HG02571 (cell line): ENCODE measurements at regions not wholly inside any gene's neighbourhood (a gene's known extent, or its start where the extent isn't known, plus 50 kb on each side); places are given as distances from the start of the nearest gene placed in this dataset.

Experiments used
- ATAC-seq: cut with Tn5 transposase; IDR thresholded peaks from one replicate; pipeline ENCODE4 v1.9.1; 2021; ENCODE audit warnings: mild to moderate bottlenecking, moderate library complexity; ENCODE audit not compliant: unreplicated experiment

DNA sequence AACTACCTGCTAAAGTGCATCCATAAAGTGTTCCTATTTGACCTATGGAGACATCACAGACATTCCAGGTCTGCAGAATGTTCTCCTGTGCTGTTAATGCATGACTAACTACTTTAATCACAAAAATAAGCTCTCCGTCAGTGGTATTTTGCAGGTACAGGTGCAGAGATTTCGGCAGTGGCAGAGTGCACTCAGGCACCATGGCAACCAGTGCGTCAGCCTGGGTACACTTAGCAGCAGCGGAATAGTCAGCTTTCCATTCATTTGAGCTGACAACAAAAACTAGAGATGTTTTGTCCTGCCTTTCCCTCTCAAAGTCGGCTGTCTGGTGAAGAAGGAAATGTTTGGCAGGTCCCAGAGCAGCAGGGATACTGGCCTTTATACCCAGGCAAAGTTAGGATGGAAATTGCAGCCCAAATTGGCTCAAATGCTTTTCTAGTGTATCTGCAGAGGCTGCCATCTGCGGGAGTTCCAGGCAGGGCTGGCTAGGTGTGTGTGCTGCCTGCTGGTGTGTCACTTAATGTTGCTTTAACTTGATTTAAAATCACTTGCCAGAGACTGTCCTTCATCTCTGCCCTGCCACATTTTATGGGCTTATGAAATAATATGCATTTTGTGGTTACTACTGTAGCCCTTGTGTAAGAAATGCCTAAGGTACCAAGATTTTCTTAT is 195.8 kb downstream of the RAP2A start:
- no peak for ATAC-seq

DNA sequence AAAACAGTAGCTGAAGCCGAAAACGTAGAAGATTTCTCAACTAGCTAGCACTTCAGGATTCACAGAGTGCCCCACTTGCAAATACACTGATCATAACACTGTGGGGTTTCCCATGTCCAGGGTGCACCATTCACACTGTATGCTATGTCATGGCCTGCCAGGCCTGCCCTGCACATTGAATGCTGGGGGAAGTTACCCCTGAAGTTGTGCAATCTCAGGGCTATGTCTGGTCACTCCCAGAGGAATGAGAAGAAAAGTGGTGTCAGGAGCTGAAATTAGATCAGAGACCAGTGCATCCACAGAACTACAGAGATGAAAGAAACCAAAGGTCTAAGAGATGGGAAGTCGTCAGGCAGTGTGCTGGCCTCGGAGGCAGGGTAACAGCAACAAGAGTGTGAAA is 196.8 kb downstream of the RAP2A start:
- no peak for ATAC-seq

DNA sequence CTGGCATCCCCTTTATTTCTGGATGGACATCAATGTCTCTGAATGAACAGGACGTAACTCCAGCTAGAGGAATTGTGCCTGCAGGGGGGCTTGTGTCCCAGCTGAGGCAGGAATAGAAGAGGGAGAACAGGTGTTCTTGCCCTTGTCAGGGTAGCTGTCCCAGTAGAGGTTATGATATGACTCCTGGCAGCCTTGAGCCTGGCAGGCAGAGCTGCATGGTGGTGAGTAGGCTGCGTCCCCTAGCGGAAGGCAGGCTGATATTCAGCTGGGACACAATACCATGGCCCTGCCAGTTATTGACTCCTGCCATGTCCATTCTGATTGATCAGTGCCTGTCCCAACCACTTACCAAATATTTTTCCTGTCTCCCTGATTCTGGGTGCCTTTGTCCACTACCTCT is 197.2 kb downstream of the RAP2A start:
- no peak for ATAC-seq

DNA sequence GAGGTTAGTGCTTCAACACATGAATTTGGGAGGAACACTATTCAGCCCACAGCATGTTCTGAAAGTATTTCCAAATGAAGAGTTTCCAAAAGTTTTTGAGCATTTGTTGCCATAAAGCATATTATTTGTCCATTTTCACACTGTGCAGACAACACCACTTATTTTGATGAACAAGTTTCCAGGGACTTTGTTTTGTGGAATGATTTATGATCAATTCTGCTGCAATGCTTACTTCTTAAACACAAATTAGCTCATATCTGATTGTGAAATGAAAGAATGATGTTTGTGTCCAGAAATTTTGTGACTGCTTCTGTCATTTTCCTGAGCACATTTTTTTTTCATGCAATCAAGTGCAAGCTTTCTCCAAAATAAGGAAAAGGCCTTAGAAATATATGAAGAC is 205.3 kb downstream of the RAP2A start:
- ATAC-seq = no peak

DNA sequence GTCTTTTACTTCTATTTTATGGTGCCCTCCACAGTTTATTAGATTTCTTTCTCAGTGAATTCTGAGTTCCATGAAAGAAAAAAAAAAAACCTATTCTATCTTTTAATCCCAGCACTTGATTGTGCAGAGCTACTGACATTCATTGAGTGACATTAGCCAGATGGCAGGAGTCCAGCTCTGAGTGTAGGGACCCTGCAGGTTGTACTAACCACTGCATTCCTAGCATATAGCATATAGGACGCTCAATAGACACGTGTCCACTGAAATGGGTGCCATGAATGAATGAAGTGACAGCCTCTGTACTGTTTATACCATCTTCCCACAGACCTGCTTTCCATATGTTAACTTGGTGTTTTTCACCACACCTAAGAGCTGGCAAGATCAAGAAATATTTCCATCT is 206.3 kb downstream of the RAP2A start:
- no peak for ATAC-seq

DNA sequence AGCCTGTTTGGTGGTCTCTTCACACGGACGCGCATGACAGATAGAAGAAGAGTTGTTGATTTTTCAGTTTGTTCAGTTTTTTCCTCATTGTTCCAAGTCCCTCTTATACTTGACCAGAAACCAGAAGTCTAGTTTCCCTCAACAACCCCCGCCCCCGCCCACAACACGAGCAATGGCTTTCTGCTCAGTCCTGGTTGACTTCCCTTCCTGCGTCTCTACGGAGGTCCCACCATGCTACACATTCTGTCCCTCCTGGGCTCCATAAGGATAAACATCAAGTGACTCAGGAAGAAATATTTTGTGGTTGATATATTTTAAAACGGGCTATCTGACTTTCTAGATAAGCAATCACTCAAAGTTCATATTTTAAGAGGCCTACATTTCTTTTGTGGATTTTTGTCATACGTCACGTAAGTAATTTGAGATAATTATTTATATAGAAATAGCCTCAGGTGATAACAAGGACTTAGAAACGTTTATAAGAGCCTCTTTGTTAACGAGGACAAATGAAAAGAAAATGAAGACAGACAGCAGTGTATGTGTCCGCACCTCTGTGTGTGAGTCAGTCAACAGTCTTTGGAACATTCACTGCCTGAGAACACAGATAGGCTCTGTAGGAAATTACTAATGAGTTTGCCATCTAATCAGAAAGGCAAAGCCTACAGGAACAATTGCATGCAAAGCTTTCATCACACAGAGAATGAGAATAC is 214.4 kb downstream of the RAP2A start:
- no peak for ATAC-seq

DNA sequence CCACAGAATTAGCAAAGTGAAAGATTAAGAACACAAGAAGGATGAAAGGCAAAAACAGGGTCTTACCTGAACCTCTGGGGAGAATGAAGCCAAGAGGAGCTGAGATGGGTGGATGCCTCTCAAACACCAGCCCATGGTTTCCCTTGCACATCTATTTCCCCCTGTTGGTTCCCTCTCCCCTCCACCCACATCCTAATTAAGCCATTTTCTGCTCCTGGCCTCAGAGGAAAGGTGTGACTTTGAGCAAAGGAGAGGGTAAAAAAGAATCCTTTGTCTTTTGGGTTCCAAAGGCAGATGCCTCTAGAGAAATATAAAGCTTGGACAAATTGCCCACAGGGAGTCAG is 214.9 kb downstream of the RAP2A start:
- no peak for ATAC-seq

DNA sequence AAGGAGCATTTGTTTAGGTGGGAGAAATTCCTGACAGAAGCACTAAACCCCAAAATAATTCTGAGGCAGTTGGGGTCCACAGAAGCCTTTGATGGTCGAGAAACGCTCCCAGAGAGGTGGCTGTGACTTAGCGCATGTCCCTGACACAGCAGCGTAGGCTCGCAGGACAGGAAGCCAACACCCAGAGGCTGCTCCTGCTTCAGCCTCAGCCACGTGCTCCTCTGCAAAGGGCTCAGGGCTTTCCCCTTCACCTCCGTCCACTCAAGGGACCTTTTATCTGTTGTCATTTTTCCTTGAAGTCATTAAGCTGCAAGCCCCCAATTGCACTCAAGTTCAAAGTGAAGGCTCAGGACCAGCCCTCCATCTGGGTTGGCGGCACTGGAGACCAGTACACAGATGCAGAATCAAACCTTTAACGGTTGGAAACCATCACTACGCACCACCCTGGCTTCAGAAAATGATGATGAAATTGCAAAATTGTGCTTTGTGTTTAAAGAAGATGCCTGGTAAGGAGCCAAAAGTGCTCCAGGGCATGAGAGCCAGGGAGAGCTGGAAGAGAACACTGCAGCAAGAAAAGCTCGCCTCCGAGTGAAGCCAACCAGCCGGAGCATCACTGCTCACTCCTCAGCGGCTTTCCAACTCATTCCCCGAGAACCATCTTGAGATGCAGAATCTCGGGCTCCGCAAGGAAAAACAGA is 219.6 kb downstream of the RAP2A start:
- no peak for ATAC-seq

DNA sequence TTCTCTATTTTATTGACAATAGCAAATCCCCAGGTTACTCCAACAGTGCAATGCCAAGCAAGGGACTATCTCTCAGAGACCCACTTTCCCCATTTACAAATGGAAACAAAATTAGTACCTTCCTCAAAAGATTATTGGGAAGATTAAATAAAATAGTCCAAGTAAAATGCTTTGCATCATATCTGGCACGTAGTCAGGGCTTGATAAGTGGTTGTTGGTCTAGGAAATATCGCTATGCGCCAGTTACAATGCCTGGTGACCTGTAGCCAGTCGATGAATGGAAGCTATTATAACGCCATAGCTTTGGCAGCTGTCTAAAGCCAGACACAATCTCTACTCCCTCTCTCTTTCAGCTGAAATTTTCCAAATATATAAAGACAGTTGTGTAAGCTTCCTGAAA is 220.3 kb downstream of the RAP2A start:
- ATAC-seq = no peak

DNA sequence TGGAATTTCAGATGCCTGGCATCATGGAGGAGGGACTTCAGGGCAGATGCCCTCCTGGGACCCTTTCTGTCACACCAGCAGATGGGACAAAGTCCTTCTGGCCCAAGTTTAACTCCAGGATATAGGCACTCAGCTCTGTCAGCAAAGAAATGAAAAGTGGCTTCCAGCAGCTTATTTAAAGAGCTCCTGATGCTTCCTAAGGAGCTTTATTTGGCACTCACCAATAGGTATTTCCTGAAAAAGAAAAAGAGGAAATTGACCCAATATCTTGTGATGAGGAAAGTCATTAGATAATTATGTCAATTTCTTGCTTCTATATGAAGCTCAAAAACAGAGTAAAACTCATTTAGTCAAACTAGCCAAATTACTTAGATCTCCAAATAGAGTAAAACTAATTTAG is 224.6 kb downstream of the RAP2A start:
- no peak for ATAC-seq

DNA sequence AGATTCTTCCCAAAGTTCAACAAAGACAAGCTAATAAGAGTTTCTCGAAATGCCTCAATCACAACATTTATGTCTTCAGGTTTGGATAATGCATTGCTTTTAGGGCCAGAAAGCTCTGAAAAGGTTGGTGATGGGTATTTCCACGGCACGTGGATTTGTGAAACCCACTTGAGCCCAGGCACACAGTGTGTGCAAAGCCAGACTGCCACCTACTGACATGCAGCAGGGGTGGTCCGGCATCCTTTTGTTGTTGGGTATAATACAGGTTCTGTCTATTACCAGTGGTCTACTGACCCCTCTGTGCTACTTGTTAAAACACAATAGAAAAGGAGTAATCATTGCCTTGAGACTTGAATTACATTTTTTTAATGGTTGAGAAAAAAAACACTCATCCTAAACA is 225.6 kb downstream of the RAP2A start:
- ATAC-seq = no peak

DNA sequence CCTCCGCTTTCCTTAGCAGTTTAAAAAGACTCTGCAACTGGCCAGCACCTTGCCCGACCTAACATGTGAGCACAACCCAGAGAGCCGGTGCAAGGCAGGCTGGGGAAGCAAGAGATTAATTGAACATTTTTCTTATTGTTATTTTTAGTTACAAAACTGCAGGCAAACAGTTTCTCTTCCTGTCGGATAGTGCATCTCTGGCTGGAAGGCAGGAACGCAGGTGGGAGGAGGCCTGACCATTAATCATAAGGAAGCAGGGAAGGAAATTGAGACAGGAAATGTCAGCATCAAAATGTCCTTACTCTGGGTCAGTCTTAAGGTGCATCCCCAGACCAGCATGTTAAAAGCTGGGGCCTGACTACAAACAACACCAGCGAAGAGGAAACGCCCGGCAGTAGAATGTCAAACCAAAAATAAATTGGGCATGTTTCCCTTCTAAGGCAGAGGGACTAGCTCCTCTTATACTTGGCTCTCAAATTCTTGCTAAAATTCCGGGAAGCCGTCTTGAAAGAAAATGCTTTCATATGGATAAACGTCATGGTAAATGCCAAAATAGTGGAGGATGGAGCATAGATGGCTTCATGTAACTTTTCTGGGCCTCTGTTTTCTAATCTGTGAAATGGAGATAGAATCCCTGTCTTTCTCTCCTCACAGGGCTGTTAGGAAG is 226.8 kb downstream of the RAP2A start:
- ATAC-seq = no peak

DNA sequence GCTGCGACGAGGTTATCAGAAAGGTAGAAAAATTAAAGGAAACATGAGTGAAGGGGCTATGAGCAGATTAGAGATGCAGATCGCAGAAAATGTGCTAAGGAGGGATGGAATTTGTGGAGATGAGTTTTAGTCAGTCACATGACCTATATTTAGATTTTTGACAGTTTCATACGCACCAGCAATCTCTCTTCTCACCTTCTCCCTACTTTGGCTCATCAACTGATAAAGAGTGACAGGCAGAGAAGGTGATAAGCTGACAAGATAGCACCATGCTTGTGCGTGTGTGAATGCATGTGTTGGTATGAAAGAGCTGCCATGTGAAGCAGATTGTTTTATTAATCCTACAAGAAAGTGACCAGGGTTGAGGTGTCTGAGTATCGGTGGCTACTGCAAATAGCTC is 252.6 kb downstream of the RAP2A start:
- no peak for ATAC-seq

DNA sequence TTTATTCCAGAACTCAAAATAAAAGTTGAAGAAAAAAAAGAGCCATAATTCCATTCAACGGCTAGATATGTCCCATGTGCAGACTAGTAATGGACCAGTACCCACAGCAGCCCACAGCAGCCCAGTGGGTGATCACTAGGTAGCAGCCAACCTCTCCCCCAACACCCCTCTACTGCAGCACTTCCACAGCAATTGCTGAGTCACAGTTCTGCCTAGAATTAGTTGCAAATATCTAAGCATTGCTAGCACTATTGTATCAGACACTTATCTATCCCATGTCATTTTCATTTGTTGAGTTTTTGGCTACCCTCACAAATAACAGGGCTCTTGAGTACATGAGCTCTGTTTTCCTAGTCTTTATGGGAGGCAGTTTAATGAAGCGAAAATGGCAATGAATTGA is 258.7 kb downstream of the RAP2A start:
- ATAC-seq = no peak

DNA sequence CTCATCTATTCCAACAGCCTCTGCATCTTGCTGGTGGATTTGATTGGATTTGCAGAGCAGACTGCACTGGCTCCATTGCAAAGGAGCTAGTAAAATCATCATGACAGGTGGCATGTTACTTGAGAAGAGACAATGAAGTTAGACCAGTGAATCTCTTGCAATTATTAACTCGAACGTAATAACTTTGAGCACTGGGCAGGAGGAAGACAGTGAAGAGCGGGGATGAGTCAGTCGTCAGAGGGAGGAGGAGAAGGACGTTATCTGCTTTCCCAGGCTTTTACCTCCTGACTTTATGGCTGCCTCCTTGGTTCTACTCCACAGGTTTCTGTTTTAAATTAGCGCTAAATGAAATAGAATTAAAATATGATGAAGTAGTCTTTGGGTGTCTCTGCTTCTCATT is 257.8 kb upstream of the IPO5 start:
- no peak for ATAC-seq

DNA sequence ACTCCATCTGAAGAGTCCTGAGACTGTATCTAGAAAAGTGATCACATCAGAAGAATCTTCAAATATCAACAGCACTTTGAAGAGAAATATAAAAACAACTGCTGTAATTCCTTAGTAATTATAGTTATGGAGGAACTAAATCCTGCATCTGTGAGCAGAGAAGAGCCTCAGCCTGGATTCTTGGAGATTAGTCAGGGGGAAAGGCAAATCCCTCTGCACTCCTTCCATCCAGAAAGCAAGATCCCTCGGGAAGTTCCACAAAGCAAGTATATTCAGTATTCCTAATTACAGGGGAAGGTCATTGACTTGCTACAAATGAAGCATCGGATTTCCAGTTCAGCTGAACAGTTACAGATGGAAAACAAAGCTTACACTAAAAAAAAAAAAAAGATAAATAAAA is 256.6 kb upstream of the IPO5 start:
- ATAC-seq = no peak

DNA sequence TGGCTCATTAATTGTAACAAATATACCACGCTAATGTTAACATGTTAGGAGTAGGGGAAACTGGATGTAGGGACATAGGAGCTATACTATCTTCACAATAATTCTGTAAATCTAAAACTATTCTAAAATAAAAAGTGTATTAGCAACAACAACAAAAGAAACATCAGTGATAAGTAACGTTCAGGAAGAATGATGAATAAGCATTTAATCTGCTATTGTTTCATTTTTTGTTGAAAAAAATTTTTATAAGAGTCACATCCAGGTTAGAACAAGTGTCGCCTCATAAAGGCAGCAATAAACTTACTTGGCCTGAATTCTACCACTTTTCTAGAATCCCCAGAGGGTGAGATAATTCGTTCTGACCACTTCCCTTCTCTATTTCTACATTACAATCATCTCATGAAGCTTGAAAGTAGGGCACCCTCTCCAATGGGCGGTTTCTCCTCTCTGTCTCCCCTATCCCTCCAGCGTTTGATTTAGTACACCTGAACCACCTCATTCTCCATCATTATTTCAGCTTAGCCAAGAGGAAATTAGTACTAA is 253.1 kb upstream of the IPO5 start:
- ATAC-seq = no peak

DNA sequence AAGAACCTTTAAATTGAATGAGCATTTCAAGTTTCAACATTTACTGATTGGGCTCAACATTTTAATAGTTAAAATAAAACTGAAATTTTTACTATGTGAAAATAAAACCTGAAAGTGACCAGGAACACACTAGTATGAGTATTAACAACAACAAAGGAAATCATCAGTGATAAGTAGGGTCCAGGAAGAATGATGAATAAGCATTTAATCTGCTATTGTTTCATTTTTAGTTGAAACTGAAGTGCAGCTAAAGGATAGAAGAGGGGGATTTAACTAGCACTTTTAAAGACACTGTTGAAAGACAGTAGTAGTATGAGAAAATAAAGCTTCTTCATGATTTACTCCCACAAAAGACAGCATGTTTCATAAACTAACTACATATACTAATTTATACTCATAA is 250.9 kb upstream of the IPO5 start:
- no peak for ATAC-seq

DNA sequence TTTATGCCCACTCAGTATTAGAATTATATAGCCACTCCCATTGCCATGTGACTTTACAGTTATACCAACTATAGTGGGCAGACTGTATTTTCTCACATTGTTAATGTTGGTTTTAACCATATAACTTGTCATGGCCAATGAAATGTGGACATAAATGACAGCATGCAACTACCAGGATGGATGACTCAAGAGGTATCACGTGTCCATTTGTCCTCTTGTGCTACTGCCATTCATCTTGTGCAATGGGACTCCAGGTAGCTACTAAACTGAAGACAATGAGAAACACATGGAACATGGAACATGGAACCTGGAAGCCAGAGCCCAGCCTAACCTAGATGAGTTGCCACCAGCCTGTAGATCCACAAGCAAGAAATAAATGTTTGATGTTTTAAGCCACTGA is 242.7 kb upstream of the IPO5 start:
- ATAC-seq = no peak

DNA sequence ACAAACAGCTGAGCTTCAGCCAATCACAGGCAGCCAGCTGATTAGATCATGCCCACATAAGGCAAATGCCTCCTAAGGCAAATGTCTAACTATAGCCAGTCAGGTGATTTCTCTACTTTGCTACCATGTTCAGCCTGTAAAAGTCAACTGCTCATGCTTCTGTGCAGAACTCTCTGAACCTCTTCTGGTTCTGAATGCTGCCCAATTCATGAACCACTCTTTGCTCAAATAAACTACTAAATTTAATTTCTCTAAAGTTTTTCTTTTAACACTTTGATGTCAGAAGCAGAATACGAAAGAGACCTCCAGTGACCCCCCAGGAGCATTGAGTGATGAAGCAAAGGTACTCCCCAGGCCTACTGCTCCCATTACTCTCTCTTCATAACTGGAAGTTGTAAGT is 240.7 kb upstream of the IPO5 start:
- no peak for ATAC-seq

DNA sequence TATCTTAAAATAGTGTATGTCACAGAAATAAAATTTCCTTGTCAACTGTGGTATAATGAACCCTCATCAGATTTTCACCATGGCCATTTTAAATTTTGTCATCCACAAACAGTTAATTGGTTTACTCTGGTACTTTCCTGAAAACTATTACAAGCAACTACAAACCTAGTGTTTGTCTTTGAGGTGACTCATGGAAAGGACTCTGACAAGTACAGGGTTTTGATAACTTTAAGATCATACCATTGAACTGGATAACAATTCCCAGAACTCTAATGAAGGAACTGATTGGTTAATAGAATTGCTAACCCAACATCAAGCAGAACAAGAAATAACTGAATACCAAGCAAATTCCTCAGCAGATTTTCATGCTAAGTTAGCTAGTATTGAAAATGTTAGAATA is 237.7 kb upstream of the IPO5 start:
- ATAC-seq = no peak

DNA sequence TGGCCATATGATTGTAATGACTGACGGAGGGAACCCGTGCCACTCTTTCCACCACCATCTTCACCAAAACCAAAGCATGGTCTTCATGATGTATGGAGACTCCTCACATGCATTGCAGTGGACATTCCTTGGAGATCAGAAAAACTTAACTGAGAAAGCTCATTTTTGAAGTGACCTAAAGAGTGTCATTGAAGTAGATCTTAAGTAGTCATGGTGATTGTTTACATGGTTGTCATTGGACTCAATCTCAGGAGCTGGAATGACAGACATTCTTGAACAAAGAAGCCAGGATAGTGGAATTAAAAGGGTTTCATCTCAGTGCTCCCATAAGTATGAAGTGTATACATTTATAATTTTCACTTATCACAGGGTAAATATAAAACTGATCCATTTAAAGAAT is 236.7 kb upstream of the IPO5 start:
- no peak for ATAC-seq
